GM21526 (cell line): ENCODE measurements at regions not wholly inside any gene's neighbourhood (a gene's known extent, or its start where the extent isn't known, plus 50 kb on each side); places are given as distances from the start of the nearest gene placed in this dataset.
"Not testable (repeated sequence)": the region's sequence is repeated elsewhere in the genome, so short reads cannot be mapped to it uniquely, and the experiment has no call there.

Experiments
- ATAC-seq: cut with Tn5 transposase; IDR thresholded peaks from one replicate; pipeline ENCODE4 v1.9.1; 2021; ENCODE audit warnings: moderate library complexity; ENCODE audit not compliant: unreplicated experiment, low FRiP score

GRCh38 chr14:96682401-96682800 is 114.8 kb upstream of the VRK1 start:
- no peak for ATAC-seq

DNA sequence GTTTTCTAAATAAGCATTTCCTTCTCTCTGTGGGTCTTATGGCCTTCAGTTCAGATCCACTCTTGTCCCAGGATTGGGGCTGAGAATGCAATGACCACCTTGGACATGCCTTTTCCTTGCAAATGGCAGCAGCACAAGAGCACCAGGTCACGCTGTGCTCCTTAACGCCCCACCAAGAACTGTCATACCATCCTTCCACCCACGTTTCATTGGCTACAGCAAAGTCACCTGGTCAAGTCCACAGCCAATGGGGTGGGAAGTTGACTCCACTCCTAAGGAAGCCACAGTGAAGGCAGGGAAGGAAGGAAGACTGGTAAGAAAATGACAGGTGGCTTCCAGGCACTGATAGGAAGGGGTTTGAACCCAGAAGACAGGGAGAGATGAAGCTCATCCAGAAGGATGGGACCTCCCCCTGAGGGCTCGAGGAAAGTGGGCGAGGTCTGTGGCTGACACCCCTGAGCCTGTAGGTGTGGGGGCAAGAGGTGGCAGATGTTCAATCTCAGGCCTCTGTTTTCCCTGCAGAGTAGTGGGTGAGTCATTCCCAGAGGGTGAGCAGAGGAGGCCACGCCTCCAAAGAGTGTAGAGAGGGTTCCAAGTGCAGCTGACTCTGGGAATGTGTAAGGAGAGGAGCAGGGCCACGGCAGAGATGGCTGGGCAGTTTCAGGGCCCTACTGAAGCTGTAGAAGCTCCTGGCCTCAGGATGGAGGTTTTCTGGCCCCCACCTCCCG is 113.5 kb upstream of the VRK1 start:
- ATAC-seq, result no peak

DNA sequence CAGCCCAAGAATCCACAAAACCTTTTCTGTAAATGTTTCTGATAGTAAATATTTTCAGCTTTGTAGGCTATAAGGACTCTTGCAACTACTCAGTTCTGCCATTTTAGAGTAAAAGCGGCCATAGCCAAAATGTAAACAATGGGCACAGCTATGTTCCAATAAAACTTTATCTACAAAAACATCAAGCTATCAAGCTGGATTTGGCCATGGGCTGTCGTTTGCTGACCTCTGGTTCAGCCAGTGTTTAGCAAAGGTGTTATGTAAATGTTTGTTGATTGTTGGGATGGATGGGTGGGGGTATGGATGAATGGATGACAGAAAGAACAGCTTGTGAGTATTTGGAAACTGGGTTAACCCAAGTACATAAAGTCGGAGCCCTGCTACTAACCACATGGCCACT is 111.1 kb upstream of the VRK1 start:
- no peak for ATAC-seq

- no peak for ATAC-seq
Measured at GRCh38 chr14:96688629-96689028, 108.6 kb upstream of the VRK1 start.

GRCh38 chr14:96690713-96691383 is 106.3 kb upstream of the VRK1 start:
- ATAC-seq, result no peak

GRCh38 chr14:96693252-96693820 is 103.8 kb upstream of the VRK1 start:
- ATAC-seq, result no peak

- ATAC-seq, result no peak
Measured at GRCh38 chr14:96693987-96694386, 103.2 kb upstream of the VRK1 start.

DNA sequence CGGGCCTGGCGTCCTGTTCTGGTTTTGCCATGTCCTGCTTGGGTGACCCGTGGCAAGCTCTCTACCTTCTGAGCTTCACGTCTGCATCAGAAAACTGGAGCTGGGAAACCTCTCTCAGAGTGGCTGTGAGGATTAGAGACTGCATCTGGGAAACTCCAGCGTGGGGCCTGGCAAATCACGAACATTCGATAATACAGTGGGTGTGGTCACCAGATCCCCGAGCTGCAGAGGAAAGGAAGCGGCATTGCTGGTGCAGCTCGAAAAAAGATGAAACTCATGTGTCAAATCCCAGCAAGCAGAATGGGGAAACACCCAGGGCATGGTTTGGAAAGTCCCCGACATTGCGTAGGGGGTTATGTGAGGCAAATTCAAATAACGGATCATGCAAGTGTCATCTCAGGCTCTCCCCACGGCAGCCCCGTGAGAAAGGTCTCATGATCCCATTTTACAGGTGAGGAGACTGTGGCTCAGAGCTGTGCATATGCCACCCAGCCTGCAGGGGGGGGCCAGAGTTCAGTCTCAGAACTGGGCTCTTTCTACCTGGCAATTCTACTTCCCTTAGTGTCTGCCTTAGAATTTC is 98.1 kb upstream of the VRK1 start:
- peak; percentile 76 for ATAC-seq

DNA sequence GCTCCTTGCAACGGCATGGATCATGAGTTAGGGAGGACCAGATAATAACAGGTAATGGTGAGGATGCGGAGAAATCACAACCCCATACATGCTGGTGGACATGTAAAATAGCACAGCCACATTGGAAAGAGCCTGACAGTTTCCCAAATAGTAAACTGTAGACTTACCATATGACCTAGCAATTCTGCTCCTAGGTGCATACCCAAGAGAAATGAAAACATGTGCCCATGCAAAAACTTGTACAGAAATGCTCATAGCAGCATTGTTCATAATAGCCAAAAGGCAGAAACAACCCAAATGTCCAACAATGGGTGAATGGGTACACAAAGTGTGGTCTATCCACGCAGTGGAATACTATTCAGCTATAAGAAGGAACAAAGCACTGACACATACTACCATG is 97.5 kb upstream of the VRK1 start:
- no peak for ATAC-seq

DNA sequence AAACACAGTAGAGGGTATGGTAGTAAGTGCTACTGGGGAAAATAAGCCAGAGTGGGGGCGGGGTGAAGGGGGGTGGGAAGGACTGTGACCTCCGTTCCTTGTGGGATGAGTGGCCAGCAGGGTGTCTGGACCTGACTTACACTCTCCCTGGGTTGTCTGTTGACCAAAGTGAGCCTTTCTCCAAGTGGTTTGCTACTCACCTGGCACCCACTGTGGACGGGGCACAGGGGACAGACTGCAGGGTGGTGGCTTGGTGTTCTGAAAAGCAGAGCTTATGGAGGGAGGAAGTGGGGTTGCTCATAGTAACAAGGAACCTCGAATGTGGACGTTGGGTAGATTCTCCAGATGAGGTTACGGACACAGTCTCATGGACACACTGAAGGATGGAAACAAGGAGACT is 94.4 kb upstream of the VRK1 start:
- ATAC-seq, result no peak

DNA sequence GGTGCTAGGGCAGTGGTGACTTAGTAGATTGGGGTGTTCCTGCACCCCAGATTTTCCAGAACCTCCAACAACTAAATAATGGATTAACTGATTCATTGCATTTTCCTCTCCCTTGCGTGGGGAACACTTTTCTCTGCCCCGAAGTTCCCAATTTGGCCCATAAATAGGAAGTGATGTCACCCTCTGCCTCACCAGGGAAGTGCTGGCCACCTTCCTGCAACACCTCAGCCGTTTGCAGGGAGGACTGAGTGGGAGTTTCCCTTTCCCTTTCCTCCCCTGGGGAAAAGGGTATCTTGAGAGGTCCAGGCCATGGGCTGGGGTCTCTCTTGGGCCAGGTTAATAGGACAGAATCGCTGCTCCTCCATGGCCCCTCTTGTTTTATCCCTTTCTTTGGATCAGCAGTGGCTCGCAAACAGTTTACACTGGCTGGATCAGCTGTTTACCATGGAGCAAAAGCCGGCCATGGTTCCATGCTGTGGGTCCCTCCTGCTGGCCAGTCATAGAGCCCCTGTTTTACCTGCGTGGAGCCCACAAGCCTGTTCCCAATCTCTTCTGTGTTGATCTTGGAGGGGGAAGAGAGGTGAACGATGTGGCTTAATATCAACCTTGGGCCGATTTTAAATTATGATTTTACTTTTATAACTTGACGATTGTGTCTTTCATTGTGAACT is 91.6 kb upstream of the VRK1 start:
- ATAC-seq, result no peak

- no peak for ATAC-seq
Measured at GRCh38 chr14:96706893-96707292, 90.3 kb upstream of the VRK1 start.

DNA sequence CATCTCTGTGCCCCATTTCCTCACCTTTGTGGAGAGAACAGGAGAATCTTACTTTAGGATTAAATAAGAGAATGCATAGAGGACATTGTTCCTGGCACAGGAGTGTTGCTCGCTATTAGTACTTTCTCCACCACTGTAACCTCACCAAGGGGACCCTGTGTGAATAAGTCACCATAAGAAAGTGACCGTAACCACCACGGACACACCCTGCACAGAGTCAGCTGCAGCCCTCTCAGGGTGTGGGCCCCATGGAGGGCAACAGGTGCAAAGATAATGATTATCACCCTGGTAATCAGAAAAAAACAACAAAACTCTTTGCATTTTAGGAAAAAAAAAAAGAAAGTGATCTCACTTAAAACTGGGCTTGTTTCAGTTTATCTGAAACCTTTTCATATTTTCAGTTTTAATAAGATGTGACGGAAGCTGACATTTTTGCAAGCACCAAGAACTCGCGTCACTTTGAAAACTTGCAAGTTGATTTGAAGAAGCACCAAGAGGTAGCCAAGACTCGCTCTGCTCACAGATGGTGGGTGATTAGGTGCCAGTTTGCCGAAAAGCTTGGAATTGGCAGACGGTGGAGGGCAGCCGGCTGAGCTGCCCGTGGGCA is 87.0 kb upstream of the VRK1 start:
- ATAC-seq, result peak; percentile 60

GRCh38 chr14:96711559-96712267 is 85.5 kb upstream of the VRK1 start:
- ATAC-seq, result no peak

GRCh38 chr14:96713426-96713825 is 83.8 kb upstream of the VRK1 start:
- ATAC-seq, result no peak

- ATAC-seq, result not testable (repeated sequence)
Measured at GRCh38 chr14:96714537-96714936, 82.6 kb upstream of the VRK1 start.

GRCh38 chr14:96717116-96717515 is 80.1 kb upstream of the VRK1 start:
- no peak for ATAC-seq

DNA sequence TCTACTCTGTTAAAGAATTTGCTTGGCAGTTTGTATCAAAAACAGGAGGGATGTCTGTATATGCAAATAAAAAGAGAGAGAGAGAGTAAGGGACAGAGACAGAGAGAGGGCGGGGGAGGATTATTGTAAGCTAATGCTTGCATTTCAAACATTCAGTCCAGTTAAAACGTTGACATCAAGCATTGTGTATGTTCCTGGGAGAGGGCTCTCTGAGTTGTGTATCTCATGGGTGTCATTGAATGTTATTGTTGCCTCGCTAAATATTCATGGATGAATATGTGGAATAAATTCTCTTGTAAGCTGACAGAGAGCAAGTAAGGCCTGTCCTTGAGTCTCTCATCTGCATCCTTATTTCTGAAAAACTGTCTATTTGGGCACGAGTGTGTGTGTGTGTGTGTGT is 78.8 kb upstream of the VRK1 start:
- ATAC-seq, result no peak

GRCh38 chr14:96720702-96721101 is 76.5 kb upstream of the VRK1 start:
- not testable (repeated sequence) for ATAC-seq

- no peak for ATAC-seq
Measured at GRCh38 chr14:96722736-96723135, 74.4 kb upstream of the VRK1 start.
